ENCODE measurements at regions not wholly inside any gene's neighbourhood (a gene's known extent, or its start where the extent isn't known, plus 50 kb on each side); places are given as distances from the start of the nearest gene placed in this dataset.

- no CpG with 5 or more reads among the region's 6 CpGs for WGBS (ENCODE audit: insufficient coverage, low lambda C conversion rate)
- Histone ChIP-seq H3K27ac (ENCODE audit: low read length) (no peak overlapping the region), H3K36me3 (ENCODE audit: control insufficient read depth, insufficient read depth, low read length) (no peaks in the 10 kb centered on the region), H3K27me3 (ENCODE audit: control insufficient read depth, insufficient read depth, low read length) (peaks cover 2% of the 10 kb centered on the region), H3K9me3 (ENCODE audit: control insufficient read depth, low read depth, low read length) (no peaks in the 10 kb centered on the region), H3K4me3 (ENCODE audit: low read length) (no peak overlapping the region), H3K4me1 (ENCODE audit: control insufficient read depth, insufficient read depth, low read length) (no peaks in the 10 kb centered on the region)
- DNase-seq, result no peak
Observed at GRCh38 chr2:236691799-236692167, 122.2 kb downstream of the ACKR3 start.

DNA sequence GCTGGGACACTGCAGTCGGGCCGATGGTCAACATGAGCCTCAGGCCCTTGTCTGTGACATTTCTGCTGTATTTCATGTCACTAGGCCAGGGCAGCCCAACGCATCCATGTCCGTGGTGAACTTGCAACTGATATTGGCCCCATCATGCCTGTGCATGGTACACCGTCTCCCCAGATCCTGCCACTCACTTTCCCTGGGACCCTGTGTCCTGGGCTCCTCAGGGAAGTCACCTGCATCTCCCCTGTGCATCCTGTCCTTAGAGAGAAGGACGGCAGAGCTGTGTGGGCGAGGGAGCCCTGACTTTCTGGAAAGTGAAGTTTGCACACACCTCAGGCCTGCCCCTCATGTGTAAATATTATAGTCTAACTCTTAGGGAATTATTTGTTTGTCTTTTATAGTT is 123.3 kb downstream of the ACKR3 start:
- no peak for DNase-seq
- H3K27me3 ChIP-seq (ENCODE audit: control insufficient read depth, insufficient read depth, low read length), result peaks cover 2% of the 10 kb centered on the region
- no peaks in the 10 kb centered on the region for H3K9me3 ChIP-seq (ENCODE audit: control insufficient read depth, low read depth, low read length)
- no peak overlapping the region for H3K4me3 ChIP-seq (ENCODE audit: low read length)
- no peak overlapping the region for H3K27ac ChIP-seq (ENCODE audit: low read length)
- H3K4me1 ChIP-seq (ENCODE audit: control insufficient read depth, insufficient read depth, low read length), result no peaks in the 10 kb centered on the region
- H3K36me3 ChIP-seq (ENCODE audit: control insufficient read depth, insufficient read depth, low read length), result no peaks in the 10 kb centered on the region
- WGBS (ENCODE audit: insufficient coverage, low lambda C conversion rate), result 80% methylated on average over 1 of the region's 7 CpGs

DNA sequence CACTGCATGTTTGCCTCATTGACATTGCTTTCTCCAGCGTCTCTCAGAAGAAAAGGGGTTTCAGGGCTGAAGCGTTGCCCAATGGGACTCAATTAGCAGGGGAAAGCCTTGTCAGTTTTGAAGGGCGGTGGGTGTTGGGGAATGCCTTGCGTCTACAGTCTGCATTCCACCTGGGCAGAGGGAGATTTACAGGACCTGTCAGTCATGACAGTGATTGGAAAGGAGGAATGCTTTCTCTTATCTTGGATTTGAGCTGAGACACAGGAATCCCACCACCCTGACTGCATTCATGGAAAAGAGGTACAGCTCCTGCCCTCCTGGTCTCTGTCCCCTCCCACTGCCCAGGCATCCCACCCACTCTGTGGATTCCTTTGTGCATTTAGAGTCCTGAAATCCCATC is 123.9 kb downstream of the ACKR3 start:
- no peaks in the 10 kb centered on the region for H3K36me3 ChIP-seq (ENCODE audit: control insufficient read depth, insufficient read depth, low read length)
- H3K27me3 ChIP-seq (ENCODE audit: control insufficient read depth, insufficient read depth, low read length), result peaks cover 2% of the 10 kb centered on the region
- H3K27ac ChIP-seq (ENCODE audit: low read length), result no peak overlapping the region
- DNase-seq, result no peak
- H3K4me3 ChIP-seq (ENCODE audit: low read length), result no peak overlapping the region
- H3K4me1 ChIP-seq (ENCODE audit: control insufficient read depth, insufficient read depth, low read length), result no peaks in the 10 kb centered on the region
- no peaks in the 10 kb centered on the region for H3K9me3 ChIP-seq (ENCODE audit: control insufficient read depth, low read depth, low read length)
- 38% methylated on average over 1 of the region's 4 CpGs for WGBS (ENCODE audit: insufficient coverage, low lambda C conversion rate)

GRCh38 chr2:236694146-236694888 is 124.7 kb downstream of the ACKR3 start:
- no peaks in the 10 kb centered on the region for H3K4me1 ChIP-seq (ENCODE audit: control insufficient read depth, insufficient read depth, low read length)
- peaks cover 2% of the 10 kb centered on the region for H3K27me3 ChIP-seq (ENCODE audit: control insufficient read depth, insufficient read depth, low read length)
- H3K9me3 ChIP-seq (ENCODE audit: control insufficient read depth, low read depth, low read length), result no peaks in the 10 kb centered on the region
- no peak for DNase-seq
- H3K36me3 ChIP-seq (ENCODE audit: control insufficient read depth, insufficient read depth, low read length), result no peaks in the 10 kb centered on the region
- H3K4me3 ChIP-seq (ENCODE audit: low read length), result no peak overlapping the region
- WGBS (ENCODE audit: insufficient coverage, low lambda C conversion rate), result no CpG with 5 or more reads among the region's 10 CpGs
- no peak overlapping the region for H3K27ac ChIP-seq (ENCODE audit: low read length)

DNA sequence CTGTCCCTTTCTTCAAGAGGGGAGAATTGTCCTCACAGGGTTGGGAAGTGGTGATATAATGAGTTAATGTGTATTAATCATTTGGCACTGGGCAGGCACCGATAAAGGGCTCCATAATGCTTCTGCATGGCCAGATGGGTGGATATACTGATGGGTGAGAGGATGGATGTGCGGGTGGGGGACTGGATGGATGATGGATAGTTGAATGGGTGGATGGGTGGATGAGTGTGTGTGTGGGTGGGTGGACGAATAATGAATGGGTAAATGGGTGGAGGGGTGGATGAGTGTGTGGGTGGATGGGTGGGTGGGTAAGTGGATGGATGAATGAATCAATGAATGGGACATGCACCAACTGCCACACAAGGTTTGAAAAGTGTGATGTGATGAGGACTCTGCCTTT is 127.2 kb downstream of the ACKR3 start:
- no peak overlapping the region for H3K4me3 ChIP-seq (ENCODE audit: low read length)
- no peaks in the 10 kb centered on the region for H3K9me3 ChIP-seq (ENCODE audit: control insufficient read depth, low read depth, low read length)
- WGBS (ENCODE audit: insufficient coverage, low lambda C conversion rate), result 50% methylated on average over 2 of the region's 3 CpGs
- DNase-seq, result no peak
- H3K4me1 ChIP-seq (ENCODE audit: control insufficient read depth, insufficient read depth, low read length), result no peaks in the 10 kb centered on the region
- H3K27me3 ChIP-seq (ENCODE audit: control insufficient read depth, insufficient read depth, low read length), result peaks cover 2% of the 10 kb centered on the region
- H3K27ac ChIP-seq (ENCODE audit: low read length), result no peak overlapping the region
- H3K36me3 ChIP-seq (ENCODE audit: control insufficient read depth, insufficient read depth, low read length), result no peaks in the 10 kb centered on the region

DNA sequence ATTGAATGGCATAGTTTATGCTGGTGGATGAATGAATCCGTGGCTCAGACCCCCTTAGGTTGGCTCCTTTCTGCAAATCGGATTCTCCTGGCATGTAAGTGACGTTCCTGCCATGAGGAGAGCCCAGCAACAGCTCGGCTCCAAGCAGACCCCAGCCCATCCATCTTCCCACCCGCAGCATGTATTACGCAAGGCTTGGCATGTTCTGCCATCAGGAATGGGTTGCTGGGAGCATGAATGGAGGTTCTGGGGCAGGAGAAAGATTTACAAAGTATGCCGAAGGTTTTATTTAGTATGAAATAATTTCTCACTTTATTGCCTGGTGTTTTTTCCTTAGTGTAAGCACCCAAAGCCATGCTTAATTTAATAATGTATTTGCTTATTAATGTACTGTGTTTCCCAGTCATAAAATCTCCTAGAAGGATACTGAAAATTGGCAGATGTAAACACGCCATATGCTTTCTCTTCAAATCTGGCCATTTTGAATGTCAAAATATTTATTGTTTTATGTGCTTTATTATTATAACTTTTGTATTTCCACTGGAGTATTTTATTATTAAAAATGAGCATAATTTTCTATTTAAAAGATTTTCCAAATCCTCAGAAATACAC is 128.5 kb downstream of the ACKR3 start:
- Histone ChIP-seq H3K4me3 (ENCODE audit: low read length) (no peak overlapping the region), H3K4me1 (ENCODE audit: control insufficient read depth, insufficient read depth, low read length) (no peaks in the 10 kb centered on the region), H3K9me3 (ENCODE audit: control insufficient read depth, low read depth, low read length) (no peaks in the 10 kb centered on the region), H3K27ac (ENCODE audit: low read length) (no peak overlapping the region), H3K27me3 (ENCODE audit: control insufficient read depth, insufficient read depth, low read length) (peaks cover 2% of the 10 kb centered on the region), H3K36me3 (ENCODE audit: control insufficient read depth, insufficient read depth, low read length) (no peaks in the 10 kb centered on the region)
- DNase-seq, result no peak
- WGBS (ENCODE audit: insufficient coverage, low lambda C conversion rate), result 83% methylated on average over 2 of the region's 8 CpGs

- DNase-seq, result no peak
- no peaks in the 10 kb centered on the region for H3K27me3 ChIP-seq (ENCODE audit: control insufficient read depth, insufficient read depth, low read length)
- WGBS (ENCODE audit: insufficient coverage, low lambda C conversion rate), result no CpG with 5 or more reads among the region's 4 CpGs
- no peaks in the 10 kb centered on the region for H3K4me1 ChIP-seq (ENCODE audit: control insufficient read depth, insufficient read depth, low read length)
- H3K36me3 ChIP-seq (ENCODE audit: control insufficient read depth, insufficient read depth, low read length), result no peaks in the 10 kb centered on the region
- H3K4me3 ChIP-seq (ENCODE audit: low read length), result no peak overlapping the region
- no peaks in the 10 kb centered on the region for H3K9me3 ChIP-seq (ENCODE audit: control insufficient read depth, low read depth, low read length)
- H3K27ac ChIP-seq (ENCODE audit: low read length), result no peak overlapping the region
Observed at GRCh38 chr2:236700703-236701102, 131.1 kb downstream of the ACKR3 start.

GRCh38 chr2:236702657-236703372 is 133.2 kb downstream of the ACKR3 start:
- H3K4me3 ChIP-seq (ENCODE audit: low read length), result no peak overlapping the region
- no peaks in the 10 kb centered on the region for H3K36me3 ChIP-seq (ENCODE audit: control insufficient read depth, insufficient read depth, low read length)
- no peaks in the 10 kb centered on the region for H3K27me3 ChIP-seq (ENCODE audit: control insufficient read depth, insufficient read depth, low read length)
- no peak overlapping the region for H3K27ac ChIP-seq (ENCODE audit: low read length)
- WGBS (ENCODE audit: insufficient coverage, low lambda C conversion rate), result no CpG with 5 or more reads among the region's 14 CpGs
- no peak for DNase-seq
- no peaks in the 10 kb centered on the region for H3K4me1 ChIP-seq (ENCODE audit: control insufficient read depth, insufficient read depth, low read length)
- H3K9me3 ChIP-seq (ENCODE audit: control insufficient read depth, low read depth, low read length), result no peaks in the 10 kb centered on the region

DNA sequence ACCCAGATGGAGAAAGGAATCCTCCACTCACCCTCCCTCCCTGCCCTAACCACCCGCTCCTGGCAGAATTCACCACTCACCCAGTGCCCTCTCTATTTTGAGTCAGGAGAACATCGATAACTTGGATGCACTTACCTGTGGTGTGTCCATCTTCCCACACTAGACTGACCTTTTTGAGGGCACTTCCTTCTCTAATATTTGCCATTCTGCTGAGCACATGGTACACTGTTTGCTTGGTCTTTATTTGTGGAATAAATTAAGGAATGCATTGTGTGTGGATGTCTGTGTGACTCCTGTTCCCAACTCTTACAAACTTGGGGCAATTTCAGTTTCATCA is 133.7 kb downstream of the ACKR3 start:
- Histone ChIP-seq H3K4me3 (ENCODE audit: low read length) (no peak overlapping the region), H3K27me3 (ENCODE audit: control insufficient read depth, insufficient read depth, low read length) (no peaks in the 10 kb centered on the region), H3K9me3 (ENCODE audit: control insufficient read depth, low read depth, low read length) (no peaks in the 10 kb centered on the region), H3K36me3 (ENCODE audit: control insufficient read depth, insufficient read depth, low read length) (no peaks in the 10 kb centered on the region), H3K4me1 (ENCODE audit: control insufficient read depth, insufficient read depth, low read length) (no peaks in the 10 kb centered on the region), H3K27ac (ENCODE audit: low read length) (no peak overlapping the region)
- no peak for DNase-seq
- WGBS (ENCODE audit: insufficient coverage, low lambda C conversion rate), result no CpG with 5 or more reads among the region's 2 CpGs

DNA sequence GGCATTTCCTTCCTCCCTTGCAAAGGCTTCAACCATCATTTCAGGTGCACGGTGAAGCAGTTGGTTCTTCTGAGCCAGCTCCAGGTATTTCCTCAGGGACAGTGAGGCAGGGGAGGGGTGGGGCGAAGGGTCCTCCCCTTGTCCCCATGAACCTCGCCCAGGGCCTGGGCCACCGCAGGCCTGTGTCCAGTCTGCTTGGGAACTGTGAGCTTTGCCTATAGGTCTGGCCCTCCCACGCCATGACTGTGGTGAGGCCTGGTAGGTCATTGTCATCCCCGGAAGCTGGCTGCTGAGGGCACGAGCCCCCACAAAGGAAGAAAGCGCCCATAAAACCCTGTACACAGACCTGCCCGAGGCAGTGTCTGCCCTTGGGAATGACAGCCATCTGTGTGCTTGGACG is 134.3 kb downstream of the ACKR3 start:
- DNase-seq, result no peak
- Histone ChIP-seq H3K4me1 (ENCODE audit: control insufficient read depth, insufficient read depth, low read length) (no peaks in the 10 kb centered on the region), H3K9me3 (ENCODE audit: control insufficient read depth, low read depth, low read length) (no peaks in the 10 kb centered on the region), H3K36me3 (ENCODE audit: control insufficient read depth, insufficient read depth, low read length) (no peaks in the 10 kb centered on the region), H3K27me3 (ENCODE audit: control insufficient read depth, insufficient read depth, low read length) (no peaks in the 10 kb centered on the region), H3K4me3 (ENCODE audit: low read length) (no peak overlapping the region), H3K27ac (ENCODE audit: low read length) (no peak overlapping the region)
- no CpG with 5 or more reads among the region's 10 CpGs for WGBS (ENCODE audit: insufficient coverage, low lambda C conversion rate)
